HepG2 (cell line): ENCODE measurements at regions not wholly inside any gene's neighbourhood (a gene's known extent, or its start where the extent isn't known, plus 50 kb on each side); places are given as distances from the start of the nearest gene placed in this dataset.

Source experiments
- ATAC-seq: fragments of 200-7000 bp; cut with Tn5 transposase; 3 replicates; pipeline ENCODE4 v1.9.1; 2020; ENCODE audit warnings: mild to moderate bottlenecking, moderate library complexity
- BruUV-seq: library from RNA; stranded (reverse); fragments of 400-500 nt; replicated peaks from 2 replicates; lab custom pipeline; 2021; lab: Mats Ljungman, UMichigan
- CTCF ChIA-PET: fragments of 300-600 bp; formaldehyde crosslinking; extraction: SDS; loops from one replicate; lab custom pipeline; 2021; ENCODE audit warnings: low total read pairs, inconsistent platforms, low intra/inter-chr PET ratio; lab: Yijun Ruan, JAX
- POLR2A ChIA-PET: fragments of 350-600 bp; sonication (Branson Sonifier 250); formaldehyde crosslinking; loops from one replicate; lab custom pipeline; 2020; ENCODE audit warnings: antibody characterized with exemption, inconsistent platforms; lab: Yijun Ruan, JAX
- DNase-seq: peaks from one replicate; pipeline ENCODE4 v3.0.0-alpha.2; 2015; ENCODE audit warnings: low spot score
- FAIRE-seq: peaks from 3 replicates; lab custom pipeline; 2011; peaks lifted over from hg19 to GRCh38; lab: Jason Lieb, UNC
- H2AFZ ChIP-seq: one replicate; pipeline ENCODE4 v1.6.1; 2011; ENCODE audit warnings: low read length, inconsistent platforms
- H3K27ac ChIP-seq: fragments of 300-600 bp; 3 replicates; pipeline ENCODE4 v1.8.0; 2011; ENCODE audit warnings: mixed run types, mild to moderate bottlenecking, mixed read lengths, low read length, inconsistent platforms; ENCODE audit not compliant: insufficient read depth; ENCODE audit errors: extremely low read length
- H3K27me3 ChIP-seq, 2 experiments: fragments of 200-600 bp in 1 of 2; 2 replicates in 1 of 2; 3 replicates in 1 of 2; pipeline versions ENCODE4 v1.6.0 to v1.8.0; 2011; ENCODE audit warnings: low read length in 2 of 2, mild to moderate bottlenecking in 2 of 2, moderate library complexity in 2 of 2, inconsistent platforms in 1 of 2; ENCODE audit not compliant: insufficient read depth in 2 of 2, control insufficient read depth in 1 of 2
- H3K36me3 ChIP-seq, 2 experiments: fragments of 200-600 bp in 1 of 2; replicated peaks in 1 of 2; 2 replicates in 1 of 2; 3 replicates in 1 of 2; pipeline versions ENCODE4 v1.5.1 to v1.8.0; 2011; ENCODE audit warnings: low read length in 2 of 2, inconsistent platforms in 1 of 2; ENCODE audit not compliant: insufficient read depth in 2 of 2, control insufficient read depth in 1 of 2
- H3K4me1 ChIP-seq: 2 replicates; pipeline ENCODE4 v1.5.1; 2012; ENCODE audit warnings: low read length, inconsistent platforms; ENCODE audit not compliant: insufficient read depth
- H3K4me2 ChIP-seq: 2 replicates; pipeline ENCODE4 v1.6.0; 2011; ENCODE audit warnings: low read depth, low read length, inconsistent platforms
- H3K4me3 ChIP-seq, 3 experiments: fragments of 200-600 bp in 1 of 3; sonication (generic), shearing (Covaris generic) in 1 of 3; replicated peaks in 1 of 3; 2 replicates each; pipeline ENCODE4 v1.5.1; 2011 to 2016; ENCODE audit warnings: low read length in 3 of 3, inconsistent platforms in 2 of 3, low read depth in 2 of 3, mild to moderate bottlenecking in 2 of 3, control low read depth in 1 of 3, mixed read lengths in 1 of 3; ENCODE audit not compliant: insufficient read depth in 1 of 3
- H3K79me2 ChIP-seq: one replicate; pipeline ENCODE4 v1.6.1; 2011; ENCODE audit warnings: low read length, inconsistent platforms; ENCODE audit not compliant: insufficient read depth
- H3K9ac ChIP-seq: 2 replicates; pipeline ENCODE4 v1.6.0; 2011; ENCODE audit warnings: mild to moderate bottlenecking, low read depth, low read length, inconsistent platforms; ENCODE audit not compliant: insufficient read depth
- H3K9me3 ChIP-seq: 2 replicates; pipeline ENCODE4 v1.5.1; 2012; ENCODE audit warnings: mild to moderate bottlenecking, low read length
- H4K20me1 ChIP-seq: 2 replicates; pipeline ENCODE4 v1.6.0; 2011; ENCODE audit warnings: inconsistent platforms, mild to moderate bottlenecking, low read length, moderate library complexity; ENCODE audit not compliant: insufficient read depth
- DBP ChIP-seq: sonication (generic); formaldehyde crosslinking; IDR thresholded peaks from 2 replicates; pipeline ENCODE4 v1.4.0; 2020; ENCODE audit warnings: missing genetic modification reagents; ENCODE audit errors: not compliant biosample characterization
- MAF1 ChIP-seq: sonication (generic); formaldehyde crosslinking; IDR thresholded peaks from 2 replicates; pipeline ENCODE4 v1.5.0; 2020; ENCODE audit warnings: missing genetic modification reagents, borderline replicate concordance
- MED8 ChIP-seq: sonication (generic); formaldehyde crosslinking; IDR thresholded peaks from 2 replicates; pipeline ENCODE4 v1.8.1; 2023; ENCODE audit warnings: mild to moderate bottlenecking, missing genetic modification reagents; ENCODE audit not compliant: insufficient replicate concordance
- NFIB ChIP-seq: sonication (generic); formaldehyde crosslinking; IDR thresholded peaks from 2 replicates; pipeline ENCODE4 v1.9.0; 2021; ENCODE audit warnings: missing genetic modification reagents, mild to moderate bottlenecking, borderline replicate concordance
- REPIN1 ChIP-seq: sonication (generic); formaldehyde crosslinking; IDR thresholded peaks from 2 replicates; pipeline ENCODE4 v1.8.0; 2022; ENCODE audit warnings: missing genetic modification reagents, low read depth, mild to moderate bottlenecking, borderline replicate concordance
- SMARCE1 ChIP-seq: fragments of 450-650 bp; IDR thresholded peaks from 2 replicates; pipeline ENCODE4 v1.6.1; 2017; ENCODE audit warnings: borderline replicate concordance
- SP1 ChIP-seq, 2 experiments: fragments of 450-650 bp in 1 of 2; sonication (generic) in 1 of 2; formaldehyde crosslinking in 1 of 2; IDR thresholded peaks; 2 replicates each; pipeline versions ENCODE4 v1.4.0 to v1.6.1; 2016 to 2020; ENCODE audit warnings: missing genetic modification reagents in 1 of 2
- TFDP1 ChIP-seq: IDR thresholded peaks from 2 replicates; pipeline ENCODE4 v1.6.1; 2016; ENCODE audit warnings: missing compliant biosample characterization, missing genetic modification reagents, borderline replicate concordance
- ZFAT ChIP-seq: sonication (generic); formaldehyde crosslinking; conservative IDR thresholded peaks from 2 replicates; pipeline ENCODE4 v1.8.1; 2023; ENCODE audit warnings: missing genetic modification reagents, inconsistent platforms
- ZNF20 ChIP-seq: sonication (generic); formaldehyde crosslinking; IDR thresholded peaks from 2 replicates; pipeline ENCODE4 v1.4.0; 2020; ENCODE audit warnings: mild to moderate bottlenecking, moderate library complexity, missing genetic modification reagents
- ZNF230 ChIP-seq: sonication (generic); formaldehyde crosslinking; IDR thresholded peaks from 2 replicates; pipeline ENCODE4 v1.4.0; 2020; ENCODE audit warnings: mild to moderate bottlenecking, missing genetic modification reagents
- ZNF644 ChIP-seq: IDR thresholded peaks from 2 replicates; pipeline ENCODE4 v1.6.1; 2016; ENCODE audit warnings: low read depth
- ZNF761 ChIP-seq: sonication (generic); formaldehyde crosslinking; conservative IDR thresholded peaks from 2 replicates; pipeline ENCODE4 v1.4.0; 2020; ENCODE audit warnings: mild to moderate bottlenecking, missing genetic modification reagents
- ZSCAN12 ChIP-seq: sonication (generic); formaldehyde crosslinking; IDR thresholded peaks from 2 replicates; pipeline ENCODE4 v1.9.0; 2021; ENCODE audit warnings: mild to moderate bottlenecking, missing genetic modification reagents
- WGBS: methylation state at CpG from one replicate; pipeline ENCODE4 v1.1.6; 2017; ENCODE audit warnings: low lambda C conversion rate; 5-methylcytosine and 5-hydroxymethylcytosine counted together
- in situ Hi-C: cut with HindIII; loops from 2 replicates; pipeline ENCODE4 v1.10.0; 2017; ENCODE audit warnings: low pct_unique_long_range_greater_than_20kb; ENCODE audit not compliant: extremely low pct_ligation_motif_present
- intact Hi-C: fragments of 100-400 bp; cut with micrococcal nuclease; formaldehyde crosslinking; loops from one replicate; pipeline ENCODE4 v1.10.0; 2022; ENCODE audit not compliant: unreplicated experiment
- TF ChIP-seq, protein P1 (sequence below): sonication (generic); formaldehyde crosslinking; conservative IDR thresholded peaks from 2 replicates; pipeline ENCODE4 v1.8.1; 2023; ENCODE audit warnings: missing genetic modification reagents

GRCh38 chr1:216826214-216826613 is 103.0 kb upstream of the ESRRG start:
- Histone ChIP-seq H3K27ac (no peak overlapping the region), H3K4me2 (no peak overlapping the region), H3K79me2 (no peaks in the 10 kb centered on the region), H3K36me3 (no peaks in the 10 kb centered on the region), H3K27me3 (no peaks in the 10 kb centered on the region), H2AFZ (no peak overlapping the region), H3K9me3 (no peaks in the 10 kb centered on the region), H4K20me1 (no peaks in the 10 kb centered on the region), H3K4me3 (no peak overlapping the region), H3K9ac (no peak overlapping the region), H3K4me1 (no peaks in the 10 kb centered on the region)
- no TSS peak for BruUV-seq
- in situ Hi-C loops = no loop called here
- 0% methylated on average over 4 of the region's 4 CpGs for WGBS
- DNase-seq (no peak), FAIRE-seq (no peak), ATAC-seq (no peak)
- ChIA-PET CTCF (no interaction called here), POLR2A (no interaction called here)
- intact Hi-C loops = no loop called here
- TF ChIP-seq ZNF644 (CRISPR knock-in tag) = no peak
- TF ChIP-seq REPIN1 = no peak
- TF ChIP-seq TFDP1 (CRISPR knock-in tag) = no peak
- TF ChIP-seq ZSCAN12 (CRISPR knock-in tag) = no peak
- no peak for TF ChIP-seq SMARCE1
- TF ChIP-seq ZNF230 (CRISPR knock-in tag) = no peak
- no peak for TF ChIP-seq SP1 (IDR thresholded peaks at IDR 0.05)
- TF ChIP-seq SP1 (CRISPR knock-in tag; IDR thresholded peaks at IDR 0.05) = no peak
- no peak for TF ChIP-seq ZFAT
- no peak for TF ChIP-seq ZNF761 (CRISPR knock-in tag)
- no peak for TF ChIP-seq ZNF20 (CRISPR knock-in tag)
- TF ChIP-seq, protein P1, sequence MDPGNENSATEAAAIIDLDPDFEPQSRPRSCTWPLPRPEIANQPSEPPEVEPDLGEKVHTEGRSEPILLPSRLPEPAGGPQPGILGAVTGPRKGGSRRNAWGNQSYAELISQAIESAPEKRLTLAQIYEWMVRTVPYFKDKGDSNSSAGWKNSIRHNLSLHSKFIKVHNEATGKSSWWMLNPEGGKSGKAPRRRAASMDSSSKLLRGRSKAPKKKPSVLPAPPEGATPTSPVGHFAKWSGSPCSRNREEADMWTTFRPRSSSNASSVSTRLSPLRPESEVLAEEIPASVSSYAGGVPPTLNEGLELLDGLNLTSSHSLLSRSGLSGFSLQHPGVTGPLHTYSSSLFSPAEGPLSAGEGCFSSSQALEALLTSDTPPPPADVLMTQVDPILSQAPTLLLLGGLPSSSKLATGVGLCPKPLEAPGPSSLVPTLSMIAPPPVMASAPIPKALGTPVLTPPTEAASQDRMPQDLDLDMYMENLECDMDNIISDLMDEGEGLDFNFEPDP (CRISPR knock-in tag) = no peak
- no peak for TF ChIP-seq NFIB (CRISPR knock-in tag)
- TF ChIP-seq MAF1 (CRISPR knock-in tag) = no peak
- no peak for TF ChIP-seq DBP (CRISPR knock-in tag)
- no peak for TF ChIP-seq MED8 (CRISPR knock-in tag)
